ENCODE measurements at regions not wholly inside any gene's neighbourhood (a gene's known extent, or its start where the extent isn't known, plus 50 kb on each side); places are given as distances from the start of the nearest gene placed in this dataset.
"Not testable (repeated sequence)": the region's sequence is repeated elsewhere in the genome, so short reads cannot be mapped to it uniquely, and the experiment has no call there.

DNA sequence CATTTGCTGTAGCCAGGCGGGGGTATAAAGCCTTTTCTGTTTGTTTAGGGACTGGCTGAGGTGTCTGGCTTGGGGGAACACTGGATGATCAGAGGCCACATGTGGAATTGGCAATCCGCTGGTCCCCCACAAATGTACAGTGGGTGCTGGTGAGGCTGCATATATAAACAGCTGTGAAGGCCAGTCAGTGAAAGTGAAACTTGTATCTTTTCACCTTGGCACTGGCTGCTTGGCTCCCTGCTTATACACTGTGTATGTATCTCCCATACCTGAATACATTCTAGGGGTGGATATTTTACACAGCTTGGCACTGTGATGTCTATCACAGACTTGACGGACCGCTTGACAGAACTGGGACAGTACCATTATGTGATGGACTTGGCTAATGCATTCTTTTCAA lies 246.8 kb upstream of the AVPR1A start:
- DNase-seq (ENCODE audit: low read depth in 1 of 2, low spot score in 2 of 2), result no peak
- Histone ChIP-seq H3K36me3 (no peaks in the 10 kb centered on the region), H3K4me1 (replicated peaks) (no peaks in the 10 kb centered on the region), H3K27me3 (replicated peaks) (no peaks in the 10 kb centered on the region), H3K4me3 (no peak overlapping the region), H3K27ac (no peak overlapping the region), H3K9me3 (replicated peaks) (no peaks in the 10 kb centered on the region)

- H3K4me3 ChIP-seq, result no peak overlapping the region
- DNase-seq (ENCODE audit: low read depth in 1 of 2, low spot score in 2 of 2), result no peak
- H3K27me3 ChIP-seq (replicated peaks), result no peaks in the 10 kb centered on the region
- no peaks in the 10 kb centered on the region for H3K9me3 ChIP-seq (replicated peaks)
- no peaks in the 10 kb centered on the region for H3K4me1 ChIP-seq (replicated peaks)
- H3K36me3 ChIP-seq, result no peaks in the 10 kb centered on the region
- H3K27ac ChIP-seq, result no peak overlapping the region
Observed at GRCh38 chr12:63396135-63396534, 245.1 kb upstream of the AVPR1A start.

- Histone ChIP-seq H3K36me3 (no peaks in the 10 kb centered on the region), H3K4me1 (replicated peaks) (no peaks in the 10 kb centered on the region), H3K4me3 (no peak overlapping the region), H3K27me3 (replicated peaks) (no peaks in the 10 kb centered on the region), H3K9me3 (replicated peaks) (no peaks in the 10 kb centered on the region), H3K27ac (no peak overlapping the region)
- DNase-seq (ENCODE audit: low read depth in 1 of 2, low spot score in 2 of 2), result no peak
Observed at GRCh38 chr12:63394983-63395382, 244.0 kb upstream of the AVPR1A start.

DNA sequence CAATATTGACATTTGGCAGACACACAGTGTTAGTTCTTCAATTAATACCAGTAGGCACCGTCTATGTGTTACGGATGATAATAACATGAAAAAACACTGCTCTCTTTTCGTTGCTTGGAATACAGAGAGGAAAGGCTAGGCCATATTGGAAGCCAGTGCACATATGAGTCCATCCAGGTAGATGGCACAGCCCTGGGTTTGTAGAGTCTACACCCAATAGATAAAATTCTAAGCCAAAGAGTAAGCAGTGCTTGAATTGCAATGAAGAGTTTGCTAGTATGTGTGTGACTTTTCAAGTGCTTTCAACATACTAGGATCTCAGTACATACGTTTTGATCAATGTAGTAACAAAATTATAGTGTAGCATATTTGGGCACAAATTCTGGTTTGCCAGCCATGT lies 243.3 kb upstream of the AVPR1A start:
- Histone ChIP-seq H3K4me3 (no peak overlapping the region), H3K36me3 (no peaks in the 10 kb centered on the region), H3K27me3 (replicated peaks) (no peaks in the 10 kb centered on the region), H3K4me1 (replicated peaks) (no peaks in the 10 kb centered on the region), H3K9me3 (replicated peaks) (no peaks in the 10 kb centered on the region), H3K27ac (no peak overlapping the region)
- DNase-seq (ENCODE audit: low read depth in 1 of 2, low spot score in 2 of 2), result no peak

GRCh38 chr12:63389211-63389610 lies 238.2 kb upstream of the AVPR1A start:
- H3K4me3 ChIP-seq, result no peak overlapping the region
- DNase-seq (ENCODE audit: low read depth in 1 of 2, low spot score in 2 of 2), result no peak
- H3K27me3 ChIP-seq (replicated peaks), result no peaks in the 10 kb centered on the region
- no peaks in the 10 kb centered on the region for H3K36me3 ChIP-seq
- no peak overlapping the region for H3K27ac ChIP-seq
- H3K4me1 ChIP-seq (replicated peaks), result no peaks in the 10 kb centered on the region; the same call in 1 of the 2 replicates
- no peaks in the 10 kb centered on the region for H3K9me3 ChIP-seq (replicated peaks)

DNA sequence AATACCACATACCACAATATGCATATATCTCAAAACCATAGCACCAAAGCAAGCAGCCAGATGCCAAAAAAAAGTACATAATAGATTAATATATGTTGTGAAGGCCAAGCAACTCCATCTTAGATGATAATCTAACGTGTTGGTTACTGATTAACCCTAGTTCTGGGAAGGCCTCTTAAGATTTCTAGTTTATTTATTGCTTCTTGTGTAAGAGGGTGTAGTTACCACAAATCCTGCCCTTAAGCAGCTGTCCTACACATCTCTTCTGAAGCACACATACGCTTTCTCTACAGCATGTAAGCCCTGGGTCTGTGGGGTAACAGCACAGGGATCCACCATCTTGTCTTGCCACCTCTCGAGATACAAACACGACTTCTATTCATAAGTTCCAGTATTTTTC lies 236.8 kb upstream of the AVPR1A start:
- Histone ChIP-seq H3K4me3 (no peak overlapping the region), H3K4me1 (replicated peaks) (no peaks in the 10 kb centered on the region; the same call in 1 of the 2 replicates), H3K9me3 (replicated peaks) (no peaks in the 10 kb centered on the region), H3K36me3 (no peaks in the 10 kb centered on the region), H3K27ac (no peak overlapping the region), H3K27me3 (replicated peaks) (no peaks in the 10 kb centered on the region)
- no peak for DNase-seq (ENCODE audit: low read depth in 1 of 2, low spot score in 2 of 2)

DNA sequence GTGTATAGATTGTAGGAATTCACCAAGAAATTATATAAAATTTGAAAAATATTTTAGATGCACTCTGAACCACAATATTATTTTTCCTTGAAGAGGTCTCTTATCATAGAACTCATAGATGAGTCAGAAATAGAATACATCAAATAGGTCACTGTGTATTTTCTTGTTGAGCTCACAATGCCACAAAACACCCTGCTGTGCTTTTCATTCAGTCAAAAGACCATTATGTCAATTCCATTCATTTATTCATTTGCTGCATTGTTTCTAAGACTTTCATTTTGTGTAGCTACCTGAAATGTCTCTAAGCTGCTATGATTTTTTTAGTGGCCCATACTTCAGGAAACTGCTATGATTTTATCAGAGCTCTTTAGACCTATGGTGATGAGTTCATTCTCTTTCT lies 231.9 kb upstream of the AVPR1A start:
- Histone ChIP-seq H3K27ac (no peak overlapping the region), H3K27me3 (replicated peaks) (no peaks in the 10 kb centered on the region), H3K4me3 (no peak overlapping the region), H3K4me1 (replicated peaks) (no peaks in the 10 kb centered on the region; the same call in 1 of the 2 replicates), H3K36me3 (no peaks in the 10 kb centered on the region), H3K9me3 (replicated peaks) (no peaks in the 10 kb centered on the region)
- DNase-seq (ENCODE audit: low read depth in 1 of 2, low spot score in 2 of 2), result no peak

- Histone ChIP-seq H3K27ac (no peak overlapping the region), H3K4me3 (no peak overlapping the region), H3K9me3 (replicated peaks) (no peaks in the 10 kb centered on the region), H3K4me1 (replicated peaks) (0 out of 2 replicates have a peak, but pooled peaks cover 6% of the 10 kb centered on the region), H3K36me3 (no peaks in the 10 kb centered on the region), H3K27me3 (replicated peaks) (no peaks in the 10 kb centered on the region)
- peak in 1 of 2 experiments; percentile 30 for DNase-seq (ENCODE audit: low read depth in 1 of 2, low spot score in 2 of 2)
Observed at GRCh38 chr12:63362791-63363190, 211.8 kb upstream of the AVPR1A start.

DNA sequence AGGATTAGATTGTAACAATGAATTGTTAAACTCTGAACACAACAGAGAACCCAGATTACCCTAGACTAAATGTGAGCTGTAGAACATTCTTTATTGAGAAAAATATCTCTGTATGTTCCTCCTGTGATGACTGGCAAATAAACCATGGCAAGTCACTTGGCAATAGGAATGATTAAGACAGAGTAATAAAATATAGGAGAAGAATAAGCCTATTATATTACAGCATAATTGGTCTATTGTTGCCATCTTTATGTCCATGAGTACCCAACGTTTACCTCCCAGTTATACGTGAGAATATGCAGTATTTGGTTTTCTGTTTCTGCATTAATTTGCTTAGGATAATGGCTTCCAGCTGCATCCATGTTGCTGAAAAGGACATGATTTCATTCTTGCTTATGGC lies 211.2 kb upstream of the AVPR1A start:
- no peak overlapping the region for H3K4me3 ChIP-seq
- no peak overlapping the region for H3K27ac ChIP-seq
- H3K9me3 ChIP-seq (replicated peaks), result no peaks in the 10 kb centered on the region
- no peak for DNase-seq (ENCODE audit: low read depth in 1 of 2, low spot score in 2 of 2)
- no peaks in the 10 kb centered on the region for H3K27me3 ChIP-seq (replicated peaks)
- H3K36me3 ChIP-seq, result no peaks in the 10 kb centered on the region
- H3K4me1 ChIP-seq (replicated peaks), result 0 out of 2 replicates have a peak, but pooled peaks cover 6% of the 10 kb centered on the region

DNA sequence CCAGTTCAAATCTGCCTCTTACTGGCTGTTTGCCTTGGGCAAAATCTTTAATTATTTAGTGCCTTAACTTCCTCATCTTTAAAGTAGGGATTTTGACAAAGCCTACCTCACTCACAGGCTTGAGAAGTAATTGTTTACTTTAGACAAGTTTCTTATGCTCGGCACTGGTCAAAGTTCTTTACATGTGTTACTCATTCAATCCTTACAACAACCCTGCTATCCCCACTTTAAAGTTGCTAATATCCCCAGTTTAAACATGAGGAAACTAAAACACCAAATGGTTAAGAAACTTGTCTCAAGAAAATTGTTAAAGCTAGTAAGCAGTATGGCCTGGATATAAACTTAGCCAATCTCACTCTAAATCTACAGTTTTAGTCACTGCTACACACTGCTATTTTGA lies 204.0 kb upstream of the AVPR1A start:
- DNase-seq (ENCODE audit: low read depth in 1 of 2, low spot score in 2 of 2), result no peak
- H3K4me1 ChIP-seq (replicated peaks), result no peaks in the 10 kb centered on the region
- no peak overlapping the region for H3K27ac ChIP-seq
- no peaks in the 10 kb centered on the region for H3K36me3 ChIP-seq
- no peak overlapping the region for H3K4me3 ChIP-seq
- H3K27me3 ChIP-seq (replicated peaks), result no peaks in the 10 kb centered on the region
- H3K9me3 ChIP-seq (replicated peaks), result no peaks in the 10 kb centered on the region

DNA sequence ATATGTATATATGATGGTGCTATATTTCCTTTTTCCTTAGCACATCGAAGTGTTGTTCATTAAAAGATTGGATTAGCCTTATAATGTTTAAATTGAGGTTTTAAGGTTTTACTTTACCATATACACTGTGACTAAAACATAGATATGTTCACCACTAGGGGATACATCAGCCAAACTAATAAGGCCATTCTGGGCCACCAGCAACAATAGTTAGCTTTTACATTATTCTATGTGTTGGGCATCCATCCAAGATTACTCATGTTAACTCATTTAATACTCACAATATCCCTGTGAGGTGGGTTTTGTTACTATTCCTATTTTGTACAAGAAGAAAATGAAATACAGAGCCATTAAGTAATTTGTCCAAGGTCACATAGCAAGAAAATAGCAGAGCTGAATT lies 202.6 kb upstream of the AVPR1A start:
- no peak overlapping the region for H3K27ac ChIP-seq
- no peak overlapping the region for H3K4me3 ChIP-seq
- DNase-seq (ENCODE audit: low read depth in 1 of 2, low spot score in 2 of 2), result no peak
- H3K9me3 ChIP-seq (replicated peaks), result no peaks in the 10 kb centered on the region
- H3K27me3 ChIP-seq (replicated peaks), result no peaks in the 10 kb centered on the region
- no peaks in the 10 kb centered on the region for H3K4me1 ChIP-seq (replicated peaks)
- no peaks in the 10 kb centered on the region for H3K36me3 ChIP-seq

GRCh38 chr12:63351370-63351769 lies 200.4 kb upstream of the AVPR1A start:
- Histone ChIP-seq H3K9me3 (replicated peaks) (no peaks in the 10 kb centered on the region), H3K36me3 (no peaks in the 10 kb centered on the region), H3K27ac (no peak overlapping the region), H3K27me3 (replicated peaks) (no peaks in the 10 kb centered on the region), H3K4me3 (no peak overlapping the region), H3K4me1 (replicated peaks) (no peaks in the 10 kb centered on the region)
- DNase-seq (ENCODE audit: low read depth in 1 of 2, low spot score in 2 of 2), result no peak

GRCh38 chr12:63348556-63348955 lies 197.6 kb upstream of the AVPR1A start:
- H3K9me3 ChIP-seq (replicated peaks), result no peaks in the 10 kb centered on the region
- DNase-seq (ENCODE audit: low read depth in 1 of 2, low spot score in 2 of 2), result no peak
- H3K27me3 ChIP-seq (replicated peaks), result no peaks in the 10 kb centered on the region
- no peaks in the 10 kb centered on the region for H3K4me1 ChIP-seq (replicated peaks)
- H3K27ac ChIP-seq, result no peak overlapping the region
- no peak overlapping the region for H3K4me3 ChIP-seq
- H3K36me3 ChIP-seq, result no peaks in the 10 kb centered on the region

GRCh38 chr12:63337158-63337557 lies 186.2 kb upstream of the AVPR1A start:
- H3K27me3 ChIP-seq (replicated peaks); H3K4me3 ChIP-seq; H3K4me1 ChIP-seq (replicated peaks): not testable (repeated sequence)

DNA sequence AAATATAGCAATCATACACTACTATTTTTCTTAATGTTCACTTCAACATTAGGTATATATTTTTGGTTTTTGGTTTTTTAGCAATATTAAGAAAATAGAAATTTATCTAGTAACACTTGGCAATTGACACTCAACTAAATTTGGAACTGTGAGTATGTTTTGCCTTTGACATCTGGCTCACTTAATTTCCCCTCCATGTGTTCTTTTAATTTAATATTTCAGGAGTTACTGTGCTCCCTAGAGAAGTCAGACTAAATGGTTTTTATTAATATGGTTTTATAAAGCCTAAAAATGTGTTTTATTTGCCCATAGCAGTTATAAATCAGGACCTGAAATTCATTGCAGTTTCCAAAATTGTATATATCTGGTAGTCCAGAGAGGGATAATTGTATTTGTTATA lies 175.3 kb upstream of the AVPR1A start:
- no peak overlapping the region for H3K4me3 ChIP-seq
- H3K4me1 ChIP-seq (replicated peaks), result no peaks in the 10 kb centered on the region
- no peaks in the 10 kb centered on the region for H3K27me3 ChIP-seq (replicated peaks)
- no peaks in the 10 kb centered on the region for H3K9me3 ChIP-seq (replicated peaks)
- DNase-seq (ENCODE audit: low read depth in 1 of 2, low spot score in 2 of 2), result no peak
- H3K36me3 ChIP-seq, result no peaks in the 10 kb centered on the region
- no peak overlapping the region for H3K27ac ChIP-seq

More at GRCh38 chr12:63337158-63337557, 186.2 kb upstream of the AVPR1A start:
- not testable (repeated sequence) for DNase-seq (ENCODE audit: low read depth in 1 of 2, low spot score in 2 of 2); H3K9me3 ChIP-seq (replicated peaks); H3K27ac ChIP-seq; H3K36me3 ChIP-seq
